ENCODE measurements at regions not wholly inside any gene's neighbourhood (a gene's known extent, or its start where the extent isn't known, plus 50 kb on each side); places are given as distances from the start of the nearest gene placed in this dataset.

DNA sequence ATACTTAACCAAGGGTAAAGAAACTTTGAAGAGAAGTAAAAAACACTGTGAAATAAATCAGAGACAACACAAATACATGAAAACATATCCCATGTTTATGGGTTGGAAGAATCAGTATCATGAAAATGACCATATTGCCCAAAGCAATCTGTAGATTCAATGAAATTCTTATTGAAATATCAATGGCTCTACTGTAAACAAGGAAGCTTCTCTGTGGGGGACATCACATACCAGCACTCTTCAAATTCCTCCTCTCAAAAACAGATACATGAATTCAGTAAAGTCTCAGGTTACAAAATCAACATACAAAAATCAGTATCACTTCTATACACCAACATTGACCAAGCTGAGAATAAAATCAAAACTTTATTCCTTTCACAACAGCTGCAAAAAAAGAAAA lies 63.5 kb upstream of the CNTNAP5 start:
- TF ChIP-seq REST (IDR thresholded peaks at IDR 0.05; ENCODE audit: insufficient read depth in 1 of 2, low read depth in 2 of 2, low read length in 2 of 2) (no peak), POLR2AphosphoS5 (IDR thresholded peaks at IDR 0.05; ENCODE audit: low read depth, low read length) (no peak)

DNA sequence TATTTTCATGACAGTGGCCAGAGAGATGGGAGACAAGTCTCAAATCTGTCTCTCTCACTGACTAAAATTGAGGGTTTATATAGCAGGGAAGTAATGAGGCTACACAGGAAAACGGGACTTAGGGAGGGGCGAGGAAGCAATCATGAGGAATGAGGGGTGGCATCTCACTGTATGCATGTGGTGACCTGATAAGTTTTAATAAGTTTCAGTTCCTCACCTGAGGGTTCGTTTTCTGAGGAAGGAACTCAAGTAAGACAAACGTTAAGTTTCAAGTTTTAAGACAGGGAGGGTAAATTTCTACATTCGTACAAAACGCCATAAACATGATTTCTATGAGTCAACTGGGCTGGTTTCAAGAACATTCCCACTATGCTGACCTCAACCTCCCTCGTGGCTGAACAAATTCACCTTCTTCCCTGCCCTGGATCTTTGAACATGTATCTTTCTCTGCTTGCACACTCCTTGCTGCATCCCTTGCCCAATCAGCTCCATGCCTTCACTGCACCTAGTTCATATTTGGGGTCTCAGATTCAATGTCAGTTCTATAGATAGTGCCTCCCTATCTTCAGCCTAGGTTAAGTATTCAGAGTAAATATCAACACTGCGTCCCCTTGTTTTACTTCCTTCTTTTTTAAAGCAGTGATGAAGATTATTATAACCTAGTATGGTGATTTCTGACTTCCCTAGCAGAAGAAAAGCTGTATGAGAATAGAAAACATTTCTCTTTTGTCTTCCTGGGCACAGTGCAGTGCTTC lies 53.3 kb upstream of the CNTNAP5 start:
- TF ChIP-seq TAF1 (IDR thresholded peaks at IDR 0.05; ENCODE audit: borderline replicate concordance, insufficient read depth, low read length) (no peak), SIN3A (IDR thresholded peaks at IDR 0.05; ENCODE audit: borderline replicate concordance, insufficient read depth, low read length) (no peak), POLR2AphosphoS5 (IDR thresholded peaks at IDR 0.05; ENCODE audit: low read depth, low read length) (no peak), REST (IDR thresholded peaks at IDR 0.05; ENCODE audit: insufficient read depth in 1 of 2, low read depth in 2 of 2, low read length in 2 of 2) (no peak), FOXP2 (optimal IDR thresholded peaks at IDR 0.05; ENCODE audit: borderline replicate concordance, extremely low read depth, extremely low read length, insufficient read depth) (no peak)
